T-cell (primary cell): ENCODE measurements at regions not wholly inside any gene's neighbourhood (a gene's known extent, or its start where the extent isn't known, plus 50 kb on each side); places are given as distances from the start of the nearest gene placed in this dataset.
"Not testable (repeated sequence)": the region's sequence is repeated elsewhere in the genome, so short reads cannot be mapped to it uniquely, and the experiment has no call there.

Experiments used
- ATAC-seq, 4 experiments: fragments of 200-7000 bp in 3 of 4; fragments of 150-1000 bp in 1 of 4; cut with Tn5 transposase; replicated peaks in 1 of 4; 1 replicate in 3 of 4; 2 replicates in 1 of 4; pipeline ENCODE4 v1.10.0; 2021; ENCODE audit warnings: moderate library complexity in 3 of 4, mild to moderate bottlenecking in 2 of 4, moderate number of reproducible peaks in 1 of 4
- CTCF ChIA-PET, 2 donors: fragments of 300-600 bp; sonication (Branson Sonifier 250); formaldehyde crosslinking; loops; one replicate each; lab custom pipeline; 2022; ENCODE audit warnings: antibody characterized with exemption in 2 of 2; lab: Charles Lee
- POLR2A ChIA-PET, 2 donors: fragments of 300-600 bp; sonication (Branson Sonifier 250); formaldehyde crosslinking; loops; one replicate each; lab custom pipeline; 2022; ENCODE audit warnings: antibody characterized with exemption in 2 of 2; lab: Charles Lee
- DNase-seq, 35 experiments: peaks; one replicate each; pipeline versions ENCODE4 v3.0.0 to v3.0.0-alpha.2; 2013 to 2023
- H3K27ac ChIP-seq: one replicate; pipeline ENCODE4 v1.5.1; 2013; ENCODE audit warnings: low read length
- H3K27me3 ChIP-seq, 2 experiments: replicated peaks in 1 of 2; 1 replicate in 1 of 2; 2 replicates in 1 of 2; pipeline versions ENCODE4 v1.6.1 to v1.7.0; 2013; ENCODE audit warnings: low read length in 1 of 2, mixed read lengths in 1 of 2; ENCODE audit not compliant: control insufficient read depth in 2 of 2, insufficient read depth in 2 of 2; ENCODE audit errors: extremely low read depth in 1 of 2
- H3K36me3 ChIP-seq, 2 donors: 1 replicate in 1 of 2; 2 replicates in 1 of 2; pipeline versions ENCODE4 v1.6.1 to v1.7.0; 2013; ENCODE audit warnings: low read length in 1 of 2; ENCODE audit not compliant: control insufficient read depth in 2 of 2, insufficient read depth in 1 of 2; ENCODE audit errors: extremely low read depth in 1 of 2
- H3K4me1 ChIP-seq, 2 experiments: 1 replicate in 1 of 2; 2 replicates in 1 of 2; pipeline versions ENCODE4 v1.6.1 to v1.7.0; 2013; ENCODE audit warnings: low read length in 2 of 2, mixed read lengths in 1 of 2; ENCODE audit not compliant: insufficient read depth in 2 of 2, control insufficient read depth in 1 of 2; ENCODE audit errors: extremely low read depth in 1 of 2
- H3K4me3 ChIP-seq, 2 donors: 1 replicate in 1 of 2; 2 replicates in 1 of 2; pipeline versions ENCODE4 v1.5.1 to v1.7.0; 2013; ENCODE audit warnings: mild to moderate bottlenecking in 2 of 2, low read length in 1 of 2, moderate library complexity in 1 of 2; ENCODE audit not compliant: control insufficient read depth in 1 of 2; ENCODE audit errors: extremely low read depth in 1 of 2
- H3K9me3 ChIP-seq: 2 replicates; pipeline ENCODE4 v1.7.0; 2013
- H3K27ac Mint-ChIP-seq, 2 donors: one replicate each; pipeline ENCODE4 v1.8.0; 2020 to 2021; ENCODE audit warnings: mild to moderate bottlenecking in 2 of 2, mixed read lengths in 2 of 2
- H3K27me3 Mint-ChIP-seq, 2 donors: one replicate each; pipeline ENCODE4 v1.8.0; 2021 to 2022; ENCODE audit warnings: mixed read lengths in 2 of 2
- H3K36me3 Mint-ChIP-seq: one replicate; pipeline ENCODE4 v1.8.0; 2021; ENCODE audit warnings: mixed read lengths
- H3K4me1 Mint-ChIP-seq, 3 donors: one replicate each; pipeline ENCODE4 v1.8.0; 2020 to 2022; ENCODE audit warnings: mixed read lengths in 3 of 3, mild to moderate bottlenecking in 1 of 3
- H3K4me3 Mint-ChIP-seq, 3 donors: one replicate each; pipeline ENCODE4 v1.8.0; 2020 to 2022; ENCODE audit warnings: mild to moderate bottlenecking in 3 of 3, mixed read lengths in 3 of 3, moderate library complexity in 3 of 3
- H3K9me3 Mint-ChIP-seq, 3 donors: one replicate each; pipeline ENCODE4 v1.8.0; 2020 to 2022; ENCODE audit warnings: mixed read lengths in 3 of 3
- WGBS: methylation state at CpG from one replicate; pipeline ENCODE4 v1.1.5; 2013; ENCODE audit warnings: missing lambda C conversion rate; ENCODE audit not compliant: insufficient coverage; 5-methylcytosine and 5-hydroxymethylcytosine counted together

GRCh38 chrX:77087529-77088169 is 359.5 kb upstream of the FGF16 start:
- no peak for ATAC-seq
- Mint-ChIP-seq H3K27me3 (peaks cover 0 to 23% of the 10 kb centered on the region in 2 donors), H3K4me3 (no peak overlapping the region), H3K9me3 (no peaks in the 10 kb centered on the region), H3K27ac (no peak overlapping the region), H3K4me1 (no peaks in the 10 kb centered on the region), H3K36me3 (no peaks in the 10 kb centered on the region)
- Histone ChIP-seq H3K27ac (no peak overlapping the region), H3K4me3 (no peak overlapping the region), H3K36me3 (no peaks in the 10 kb centered on the region), H3K4me1 (no peaks in the 10 kb centered on the region), H3K9me3 (no peaks in the 10 kb centered on the region), H3K27me3 (peaks cover 0 to 2% of the 10 kb centered on the region in 2 experiments)
- ChIA-PET POLR2A (no interaction called here), CTCF (no interaction called here)
- WGBS, result 80% methylated on average over 1 of the region's 7 CpGs
- DNase-seq, result no peak

- peaks cover 0 to 2% of the 10 kb centered on the region in 2 experiments for H3K27me3 ChIP-seq
- Mint-ChIP-seq H3K9me3 (no peaks in the 10 kb centered on the region), H3K27ac (no peak overlapping the region), H3K36me3 (no peaks in the 10 kb centered on the region), H3K27me3 (peaks cover 0 to 17% of the 10 kb centered on the region in 2 donors), H3K4me3 (no peak overlapping the region), H3K4me1 (no peaks in the 10 kb centered on the region)
- H3K9me3 ChIP-seq, result no peaks in the 10 kb centered on the region
- DNase-seq (no peak), ATAC-seq (no peak)
- H3K36me3 ChIP-seq, result no peaks in the 10 kb centered on the region
- ChIA-PET POLR2A (no interaction called here), CTCF (no interaction called here)
- no peak overlapping the region for H3K27ac ChIP-seq
- no CpG with 5 or more reads among the region's 1 CpG for WGBS
- H3K4me3 ChIP-seq, result no peak overlapping the region
- H3K4me1 ChIP-seq, result no peaks in the 10 kb centered on the region
Measured at GRCh38 chrX:77088233-77088632, 359.0 kb upstream of the FGF16 start.

- Histone ChIP-seq H3K4me3 (no peak overlapping the region), H3K27ac (no peak overlapping the region), H3K9me3 (no peaks in the 10 kb centered on the region), H3K36me3 (no peaks in the 10 kb centered on the region), H3K4me1 (no peaks in the 10 kb centered on the region), H3K27me3 (no peaks in the 10 kb centered on the region)
- POLR2A ChIA-PET, result no interaction called here
- no CpG with 5 or more reads among the region's 1 CpG for WGBS
- CTCF ChIA-PET, result no interaction called here
- no peak overlapping the region for H3K4me3 Mint-ChIP-seq
- peaks cover 0 to 19% of the 10 kb centered on the region in 2 donors for H3K27me3 Mint-ChIP-seq
- ATAC-seq (no peak), DNase-seq (no peak)
- no peaks in the 10 kb centered on the region for H3K4me1 Mint-ChIP-seq
- no peaks in the 10 kb centered on the region for H3K9me3 Mint-ChIP-seq
- H3K27ac Mint-ChIP-seq, result no peak overlapping the region
- no peaks in the 10 kb centered on the region for H3K36me3 Mint-ChIP-seq
Measured at GRCh38 chrX:77114501-77114900, 332.7 kb upstream of the FGF16 start.

GRCh38 chrX:77118686-77119085 is 328.5 kb upstream of the FGF16 start:
- WGBS, result no CpG with 5 or more reads among the region's 2 CpGs
- peaks cover 0 to 3% (median 0%) of the 10 kb centered on the region in 3 donors for H3K9me3 Mint-ChIP-seq
- H3K27me3 ChIP-seq, result no peaks in the 10 kb centered on the region
- no peak overlapping the region for H3K4me3 Mint-ChIP-seq
- DNase-seq (no peak), ATAC-seq (no peak)
- ChIA-PET CTCF (no interaction called here), POLR2A (no interaction called here)
- no peak overlapping the region for H3K4me3 ChIP-seq
- H3K36me3 Mint-ChIP-seq, result no peaks in the 10 kb centered on the region
- no peak overlapping the region for H3K27ac Mint-ChIP-seq
- peaks cover 0 to 22% of the 10 kb centered on the region in 2 donors for H3K27me3 Mint-ChIP-seq
- no peaks in the 10 kb centered on the region for H3K36me3 ChIP-seq
- H3K4me1 Mint-ChIP-seq, result no peaks in the 10 kb centered on the region
- H3K27ac ChIP-seq, result no peak overlapping the region
- no peaks in the 10 kb centered on the region for H3K4me1 ChIP-seq
- H3K9me3 ChIP-seq, result no peaks in the 10 kb centered on the region

- DNase-seq (no peak), ATAC-seq (no peak)
- no peak overlapping the region for H3K4me3 ChIP-seq
- Mint-ChIP-seq H3K4me1 (no peaks in the 10 kb centered on the region), H3K36me3 (no peaks in the 10 kb centered on the region), H3K4me3 (no peak overlapping the region), H3K9me3 (peaks cover 0 to 3% (median 0%) of the 10 kb centered on the region in 3 donors), H3K27me3 (peaks cover 0 to 18% of the 10 kb centered on the region in 2 donors), H3K27ac (no peak overlapping the region)
- H3K4me1 ChIP-seq, result no peaks in the 10 kb centered on the region
- H3K27me3 ChIP-seq, result no peaks in the 10 kb centered on the region
- ChIA-PET POLR2A (no interaction called here), CTCF (no interaction called here)
- WGBS, result no CpG with 5 or more reads among the region's 1 CpG
- H3K9me3 ChIP-seq, result no peaks in the 10 kb centered on the region
- H3K27ac ChIP-seq, result no peak overlapping the region
- H3K36me3 ChIP-seq, result no peaks in the 10 kb centered on the region
Measured at GRCh38 chrX:77119706-77120105, 327.5 kb upstream of the FGF16 start.

- CTCF ChIA-PET, POLR2A ChIA-PET, H3K36me3 ChIP-seq, H3K36me3 Mint-ChIP-seq, H3K27ac Mint-ChIP-seq, H3K27me3 Mint-ChIP-seq, H3K4me3 Mint-ChIP-seq, H3K9me3 ChIP-seq, H3K27ac ChIP-seq, DNase-seq, H3K4me1 Mint-ChIP-seq, ATAC-seq, H3K4me3 ChIP-seq, H3K9me3 Mint-ChIP-seq, H3K27me3 ChIP-seq, H3K4me1 ChIP-seq: not testable (repeated sequence)
- no CpG with 5 or more reads among the region's 5 CpGs for WGBS
Measured at GRCh38 chrX:77123917-77124316, 323.3 kb upstream of the FGF16 start.

- H3K27ac Mint-ChIP-seq, H3K27me3 Mint-ChIP-seq, CTCF ChIA-PET, H3K9me3 Mint-ChIP-seq, H3K9me3 ChIP-seq, POLR2A ChIA-PET, H3K27ac ChIP-seq, H3K4me3 Mint-ChIP-seq, H3K36me3 ChIP-seq, H3K4me1 Mint-ChIP-seq, H3K4me3 ChIP-seq, H3K36me3 Mint-ChIP-seq, H3K27me3 ChIP-seq, ATAC-seq, H3K4me1 ChIP-seq, DNase-seq: not testable (repeated sequence)
- WGBS, result no CpG with 5 or more reads among the region's 2 CpGs
Measured at GRCh38 chrX:77127571-77127970, 319.6 kb upstream of the FGF16 start.
